T-cell (primary cell): ENCODE measurements at regions not wholly inside any gene's neighbourhood (a gene's known extent, or its start where the extent isn't known, plus 50 kb on each side); places are given as distances from the start of the nearest gene placed in this dataset.

Experiments used
- ATAC-seq, 4 experiments: fragments of 200-7000 bp in 3 of 4; fragments of 150-1000 bp in 1 of 4; cut with Tn5 transposase; replicated peaks in 1 of 4; 1 replicate in 3 of 4; 2 replicates in 1 of 4; pipeline ENCODE4 v1.10.0; 2021; ENCODE audit warnings: moderate library complexity in 3 of 4, mild to moderate bottlenecking in 2 of 4, moderate number of reproducible peaks in 1 of 4
- CTCF ChIA-PET, 2 donors: fragments of 300-600 bp; sonication (Branson Sonifier 250); formaldehyde crosslinking; loops; one replicate each; lab custom pipeline; 2022; ENCODE audit warnings: antibody characterized with exemption in 2 of 2; lab: Charles Lee
- POLR2A ChIA-PET, 2 donors: fragments of 300-600 bp; sonication (Branson Sonifier 250); formaldehyde crosslinking; loops; one replicate each; lab custom pipeline; 2022; ENCODE audit warnings: antibody characterized with exemption in 2 of 2; lab: Charles Lee
- DNase-seq, 35 experiments: peaks; one replicate each; pipeline versions ENCODE4 v3.0.0 to v3.0.0-alpha.2; 2013 to 2023
- H3K27ac ChIP-seq: one replicate; pipeline ENCODE4 v1.5.1; 2013; ENCODE audit warnings: low read length
- H3K27me3 ChIP-seq, 2 experiments: replicated peaks in 1 of 2; 1 replicate in 1 of 2; 2 replicates in 1 of 2; pipeline versions ENCODE4 v1.6.1 to v1.7.0; 2013; ENCODE audit warnings: low read length in 1 of 2, mixed read lengths in 1 of 2; ENCODE audit not compliant: control insufficient read depth in 2 of 2, insufficient read depth in 2 of 2; ENCODE audit errors: extremely low read depth in 1 of 2
- H3K36me3 ChIP-seq, 2 donors: 1 replicate in 1 of 2; 2 replicates in 1 of 2; pipeline versions ENCODE4 v1.6.1 to v1.7.0; 2013; ENCODE audit warnings: low read length in 1 of 2; ENCODE audit not compliant: control insufficient read depth in 2 of 2, insufficient read depth in 1 of 2; ENCODE audit errors: extremely low read depth in 1 of 2
- H3K4me1 ChIP-seq, 2 experiments: 1 replicate in 1 of 2; 2 replicates in 1 of 2; pipeline versions ENCODE4 v1.6.1 to v1.7.0; 2013; ENCODE audit warnings: low read length in 2 of 2, mixed read lengths in 1 of 2; ENCODE audit not compliant: insufficient read depth in 2 of 2, control insufficient read depth in 1 of 2; ENCODE audit errors: extremely low read depth in 1 of 2
- H3K4me3 ChIP-seq, 2 donors: 1 replicate in 1 of 2; 2 replicates in 1 of 2; pipeline versions ENCODE4 v1.5.1 to v1.7.0; 2013; ENCODE audit warnings: mild to moderate bottlenecking in 2 of 2, low read length in 1 of 2, moderate library complexity in 1 of 2; ENCODE audit not compliant: control insufficient read depth in 1 of 2; ENCODE audit errors: extremely low read depth in 1 of 2
- H3K9me3 ChIP-seq: 2 replicates; pipeline ENCODE4 v1.7.0; 2013
- H3K27ac Mint-ChIP-seq, 2 donors: one replicate each; pipeline ENCODE4 v1.8.0; 2020 to 2021; ENCODE audit warnings: mild to moderate bottlenecking in 2 of 2, mixed read lengths in 2 of 2
- H3K27me3 Mint-ChIP-seq, 2 donors: one replicate each; pipeline ENCODE4 v1.8.0; 2021 to 2022; ENCODE audit warnings: mixed read lengths in 2 of 2
- H3K36me3 Mint-ChIP-seq: one replicate; pipeline ENCODE4 v1.8.0; 2021; ENCODE audit warnings: mixed read lengths
- H3K4me1 Mint-ChIP-seq, 3 donors: one replicate each; pipeline ENCODE4 v1.8.0; 2020 to 2022; ENCODE audit warnings: mixed read lengths in 3 of 3, mild to moderate bottlenecking in 1 of 3
- H3K4me3 Mint-ChIP-seq, 3 donors: one replicate each; pipeline ENCODE4 v1.8.0; 2020 to 2022; ENCODE audit warnings: mild to moderate bottlenecking in 3 of 3, mixed read lengths in 3 of 3, moderate library complexity in 3 of 3
- H3K9me3 Mint-ChIP-seq, 3 donors: one replicate each; pipeline ENCODE4 v1.8.0; 2020 to 2022; ENCODE audit warnings: mixed read lengths in 3 of 3
- WGBS: methylation state at CpG from one replicate; pipeline ENCODE4 v1.1.5; 2013; ENCODE audit warnings: missing lambda C conversion rate; ENCODE audit not compliant: insufficient coverage; 5-methylcytosine and 5-hydroxymethylcytosine counted together

DNA sequence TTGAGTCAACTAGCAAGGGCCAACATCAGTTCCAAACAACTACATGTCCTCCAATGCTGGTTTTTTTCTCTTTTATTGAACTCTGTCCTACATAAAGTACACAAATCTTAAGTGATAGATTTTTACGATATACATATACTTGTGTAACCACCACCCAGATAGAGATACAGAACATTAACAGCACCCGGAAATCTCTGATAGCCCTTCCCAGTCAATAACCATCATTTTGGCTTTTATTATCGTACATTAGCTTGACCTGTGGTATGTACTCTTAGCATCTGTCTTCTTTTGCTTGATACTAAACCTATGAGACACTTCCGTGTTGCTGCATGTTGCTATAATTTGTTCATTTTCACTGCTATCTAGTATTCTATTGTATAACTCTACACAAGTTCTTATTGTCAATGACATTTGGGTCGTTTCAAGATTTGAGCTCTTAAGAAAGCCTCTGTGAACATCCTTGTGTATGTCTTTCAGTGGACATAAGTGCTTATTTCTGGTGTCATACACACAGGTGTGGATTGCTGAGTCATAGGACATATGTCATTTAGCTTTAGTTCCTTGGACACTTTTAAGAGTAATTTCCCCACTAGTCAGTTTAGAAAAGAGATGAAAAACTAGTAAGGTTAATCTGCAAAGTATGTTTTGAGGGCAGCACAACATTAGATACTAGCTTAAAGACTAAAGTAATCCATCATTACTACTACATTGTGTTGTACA, 111.1 kb downstream of the PRLHR start:
- POLR2A ChIA-PET: no interaction called here
- no peak for ATAC-seq

DNA sequence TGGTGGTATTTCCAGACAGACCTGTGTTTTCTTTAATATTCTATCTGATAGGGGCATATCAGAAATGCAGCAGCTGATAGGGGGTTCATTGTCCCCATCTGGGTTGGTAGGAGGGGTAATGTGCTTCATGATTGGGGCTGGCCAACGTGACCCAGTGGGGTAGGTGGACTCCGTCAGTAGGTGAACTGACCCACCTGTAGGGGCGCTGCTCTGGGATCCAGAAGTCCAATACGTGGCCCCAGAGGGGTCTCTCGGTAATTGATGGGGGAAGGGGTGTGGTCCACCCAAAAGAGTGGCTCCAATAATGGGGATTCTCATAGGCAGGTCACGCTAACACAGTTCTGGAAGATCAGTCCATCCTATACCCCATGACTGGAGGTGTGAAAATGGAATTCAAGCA, 112.0 kb downstream of the PRLHR start:
- Mint-ChIP-seq H3K4me1 (no peaks in the 10 kb centered on the region), H3K36me3 (no peaks in the 10 kb centered on the region), H3K4me3 (no peak overlapping the region), H3K27me3 (peaks cover 10 to 11% of the 10 kb centered on the region in 2 donors), H3K27ac (no peak overlapping the region), H3K9me3 (peaks cover 0 to 5% (median 4%) of the 10 kb centered on the region in 3 donors)
- DNase-seq: no peak
- Histone ChIP-seq H3K4me3 (no peak overlapping the region), H3K36me3 (no peaks in the 10 kb centered on the region), H3K27me3 (peaks cover 0 to 8% of the 10 kb centered on the region in 2 experiments), H3K27ac (no peak overlapping the region), H3K4me1 (no peaks in the 10 kb centered on the region), H3K9me3 (no peaks in the 10 kb centered on the region)
- 83% methylated on average over 1 of the region's 6 CpGs for WGBS
- ATAC-seq: no peak
- ChIA-PET POLR2A (no interaction called here), CTCF (no interaction called here)

More for the DNA sequence above, 111.1 kb downstream of the PRLHR start:
- DNase-seq: no peak
- Histone ChIP-seq H3K36me3 (no peaks in the 10 kb centered on the region), H3K4me3 (no peak overlapping the region), H3K4me1 (no peaks in the 10 kb centered on the region), H3K9me3 (no peaks in the 10 kb centered on the region), H3K27me3 (peaks cover 0 to 8% of the 10 kb centered on the region in 2 experiments), H3K27ac (no peak overlapping the region)
- no peak overlapping the region for H3K27ac Mint-ChIP-seq
- WGBS: 86% methylated on average over 2 of the region's 5 CpGs
- no peaks in the 10 kb centered on the region for H3K36me3 Mint-ChIP-seq
- H3K4me3 Mint-ChIP-seq: no peak overlapping the region
- H3K9me3 Mint-ChIP-seq: peaks cover 0 to 9% (median 8%) of the 10 kb centered on the region in 3 donors
- H3K27me3 Mint-ChIP-seq: peaks cover 10 to 11% of the 10 kb centered on the region in 2 donors
- H3K4me1 Mint-ChIP-seq: no peaks in the 10 kb centered on the region
- CTCF ChIA-PET: interaction anchor here (0.6 to 0.9 kb wide), 2 partner anchors 28 to 321 kb away, joined by 3 read pairs; no protein-coding TSS in a partner anchor

DNA sequence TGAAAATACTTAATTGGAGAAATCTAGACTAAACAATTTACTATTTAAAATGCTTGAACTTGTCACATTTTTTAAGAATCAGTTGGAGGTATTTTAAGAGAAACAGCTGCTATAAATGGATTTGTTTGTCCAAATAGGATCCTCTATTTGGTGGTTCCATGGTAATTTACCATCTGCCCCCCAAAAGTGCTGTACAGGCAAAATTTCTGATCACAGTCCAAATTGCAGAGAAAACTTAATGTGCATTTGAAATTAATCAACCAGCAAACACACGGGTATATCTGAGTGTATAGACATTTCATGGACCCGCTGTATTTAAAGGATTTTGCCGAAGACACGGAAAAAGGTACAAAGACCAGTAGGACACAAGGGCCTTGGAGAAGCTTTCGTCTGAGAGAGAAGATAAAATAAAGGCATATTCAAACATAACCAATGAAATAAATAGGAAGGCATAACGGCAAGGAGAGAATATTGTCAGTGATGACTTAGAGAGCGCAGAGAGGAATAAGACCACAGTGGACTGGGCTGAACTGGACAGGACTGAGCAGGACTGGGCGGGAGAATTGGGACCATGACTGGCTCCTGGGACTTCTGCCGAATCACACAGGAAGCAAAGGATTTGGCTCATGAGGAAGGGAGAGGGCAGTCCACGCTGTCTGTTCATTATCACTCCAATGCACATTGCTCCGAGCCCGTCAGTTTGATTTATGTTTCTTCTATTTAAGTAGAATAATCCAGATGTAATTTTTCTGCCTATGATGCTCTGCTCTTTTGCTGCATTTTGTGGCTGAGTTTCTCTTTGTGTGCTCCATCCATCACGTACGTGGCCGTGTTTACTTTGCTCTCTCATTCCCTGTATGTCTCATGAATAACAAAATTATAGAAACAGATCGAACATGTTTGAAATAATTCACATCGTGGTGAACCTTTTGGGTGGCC, 112.8 kb downstream of the PRLHR start:
- Mint-ChIP-seq H3K4me3 (no peak overlapping the region), H3K4me1 (no peaks in the 10 kb centered on the region), H3K9me3 (peaks cover 0 to 5% (median 4%) of the 10 kb centered on the region in 3 donors), H3K27ac (no peak overlapping the region), H3K36me3 (no peaks in the 10 kb centered on the region), H3K27me3 (peaks cover 10 to 11% of the 10 kb centered on the region in 2 donors)
- H3K4me1 ChIP-seq: no peaks in the 10 kb centered on the region
- ATAC-seq (no peak), DNase-seq (no peak)
- H3K27ac ChIP-seq: no peak overlapping the region
- ChIA-PET CTCF (no interaction called here), POLR2A (no interaction called here)
- H3K36me3 ChIP-seq: no peaks in the 10 kb centered on the region
- H3K27me3 ChIP-seq: peaks cover 0 to 8% of the 10 kb centered on the region in 2 experiments
- no peaks in the 10 kb centered on the region for H3K9me3 ChIP-seq
- H3K4me3 ChIP-seq: no peak overlapping the region
- WGBS: 70% methylated on average over 5 of the region's 17 CpGs

DNA sequence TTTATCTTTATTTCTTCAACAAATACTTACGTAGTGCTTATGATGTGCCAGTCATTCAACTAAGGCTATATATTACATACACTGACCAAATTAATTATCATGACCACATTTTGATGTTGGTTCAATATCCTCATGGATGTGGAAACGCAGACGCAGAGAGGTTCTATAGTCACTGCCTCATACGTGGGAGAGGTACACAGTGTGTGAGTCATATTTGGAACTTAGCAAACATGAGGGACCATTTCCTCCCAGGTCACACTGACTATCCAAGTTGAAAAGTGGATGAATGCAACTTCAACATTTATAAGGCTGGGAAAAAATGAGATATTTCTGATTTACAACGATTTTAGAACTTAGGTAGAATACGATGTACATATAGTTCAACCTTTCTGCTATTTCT, 113.6 kb downstream of the PRLHR start:
- CTCF ChIA-PET: no interaction called here
- Histone ChIP-seq H3K36me3 (no peaks in the 10 kb centered on the region), H3K27me3 (peaks cover 0 to 5% of the 10 kb centered on the region in 2 experiments), H3K4me3 (no peak overlapping the region), H3K27ac (no peak overlapping the region), H3K9me3 (no peaks in the 10 kb centered on the region), H3K4me1 (no peaks in the 10 kb centered on the region)
- Mint-ChIP-seq H3K27ac (no peak overlapping the region), H3K27me3 (peaks cover 10 to 15% of the 10 kb centered on the region in 2 donors), H3K4me3 (no peak overlapping the region), H3K9me3 (peaks cover 0 to 5% (median 4%) of the 10 kb centered on the region in 3 donors), H3K4me1 (no peaks in the 10 kb centered on the region), H3K36me3 (no peaks in the 10 kb centered on the region)
- ATAC-seq: no peak
- POLR2A ChIA-PET: no interaction called here
- WGBS: no CpG with 5 or more reads among the region's 6 CpGs
- no peak for DNase-seq

DNA sequence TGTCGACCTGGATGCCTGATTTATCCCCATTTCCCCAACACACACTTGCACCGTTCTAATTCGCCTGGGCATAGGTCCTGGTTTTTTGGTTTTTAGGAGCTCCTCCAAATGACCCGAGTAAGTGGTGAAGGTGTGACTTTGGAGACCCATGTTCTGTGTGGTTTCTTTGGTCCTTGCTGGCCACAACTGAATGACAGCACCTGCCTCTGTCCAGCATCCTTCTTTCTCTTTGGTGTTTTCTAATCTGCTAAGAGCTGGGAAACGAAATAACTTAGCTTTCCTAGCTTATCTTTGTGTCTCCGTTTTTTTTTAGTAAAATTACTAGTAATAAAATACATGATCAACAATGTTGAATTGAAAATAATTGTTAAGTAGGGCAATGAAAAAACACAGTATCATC, 120.2 kb downstream of the PRLHR start:
- CTCF ChIA-PET: interaction anchor here (0.6 to 0.7 kb wide), 2 partner anchors 28 to 251 kb away, joined by 3 to 5 read pairs; no protein-coding TSS in a partner anchor

DNA sequence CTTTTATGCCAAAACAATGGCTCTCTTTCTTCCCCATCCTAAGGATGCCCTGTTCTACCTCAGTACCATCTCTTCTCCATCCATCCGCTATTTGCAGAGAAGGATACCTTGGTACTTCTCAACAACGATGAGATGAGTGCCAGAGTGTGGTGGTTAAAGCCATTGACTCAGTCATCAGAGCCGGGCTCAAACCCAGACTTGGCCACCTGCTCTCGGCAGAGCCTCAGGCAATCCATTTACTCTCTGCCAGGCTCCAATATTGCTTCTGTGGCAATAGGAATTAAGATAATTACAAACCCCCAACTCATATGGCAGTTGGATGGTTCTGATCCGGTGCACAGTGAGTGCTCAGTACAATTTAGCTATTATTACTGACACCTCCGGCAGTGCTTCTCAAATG, 121.3 kb downstream of the PRLHR start:
- Histone ChIP-seq H3K27ac (no peak overlapping the region), H3K36me3 (no peaks in the 10 kb centered on the region), H3K4me3 (no peak overlapping the region), H3K4me1 (no peaks in the 10 kb centered on the region), H3K27me3 (peaks cover 0 to 18% of the 10 kb centered on the region in 2 experiments), H3K9me3 (no peaks in the 10 kb centered on the region)
- no peak overlapping the region for H3K27ac Mint-ChIP-seq
- no peaks in the 10 kb centered on the region for H3K4me1 Mint-ChIP-seq
- ATAC-seq (no peak), DNase-seq (no peak)
- no peaks in the 10 kb centered on the region for H3K36me3 Mint-ChIP-seq
- peaks cover 0 to 6% (median 0%) of the 10 kb centered on the region in 3 donors for H3K9me3 Mint-ChIP-seq
- POLR2A ChIA-PET: no interaction called here
- H3K4me3 Mint-ChIP-seq: no peak overlapping the region
- CTCF ChIA-PET: no interaction called here
- 83% methylated on average over 2 of the region's 6 CpGs for WGBS
- peaks cover 27 to 29% of the 10 kb centered on the region in 2 donors for H3K27me3 Mint-ChIP-seq

More for the DNA sequence above, 120.2 kb downstream of the PRLHR start:
- H3K27ac Mint-ChIP-seq: no peak overlapping the region
- POLR2A ChIA-PET: interaction anchor here in 1 of 2 donors (0.6 kb wide), 1 partner anchor 39 kb away, joined by 3 read pairs; no protein-coding TSS in a partner anchor
- 100% methylated on average over 1 of the region's 6 CpGs for WGBS
- peaks cover 21 to 28% of the 10 kb centered on the region in 2 donors for H3K27me3 Mint-ChIP-seq
- H3K9me3 Mint-ChIP-seq: peaks cover 4 to 6% (median 5%) of the 10 kb centered on the region in 3 donors
- ATAC-seq (no peak), DNase-seq (no peak)
- Histone ChIP-seq H3K36me3 (no peaks in the 10 kb centered on the region), H3K9me3 (no peaks in the 10 kb centered on the region), H3K4me3 (no peak overlapping the region), H3K27me3 (peaks cover 0 to 18% of the 10 kb centered on the region in 2 experiments), H3K27ac (no peak overlapping the region), H3K4me1 (no peaks in the 10 kb centered on the region)
- H3K36me3 Mint-ChIP-seq: no peaks in the 10 kb centered on the region
- H3K4me3 Mint-ChIP-seq: no peak overlapping the region
- no peaks in the 10 kb centered on the region for H3K4me1 Mint-ChIP-seq
